ENCODE measurements at regions not wholly inside any gene's neighbourhood (a gene's known extent, or its start where the extent isn't known, plus 50 kb on each side); places are given as distances from the start of the nearest gene placed in this dataset.

GRCh38 chr3:193903966-193904365 is 232.0 kb upstream of the HES1 start:
- Histone ChIP-seq H3K4me1 (ENCODE audit: control insufficient read depth in 1 of 2, insufficient read depth in 2 of 2, low read length in 2 of 2) (no peaks in the 10 kb centered on the region), H3K9me2 (ENCODE audit: insufficient read depth) (no peaks in the 10 kb centered on the region), H3K36me3 (ENCODE audit: control insufficient read depth in 1 of 2, insufficient read depth in 2 of 2, low read length in 2 of 2) (no peaks in the 10 kb centered on the region), H3K27ac (ENCODE audit: low read depth, low read length) (no peak overlapping the region), H3K79me2 (ENCODE audit: insufficient read depth, low read length) (no peaks in the 10 kb centered on the region), H3K4me2 (ENCODE audit: low read length) (no peak overlapping the region), H3K9ac (ENCODE audit: low read length) (no peak overlapping the region), H3K9me3 (ENCODE audit: control insufficient read depth in 1 of 2, insufficient read depth in 1 of 2, low read depth in 1 of 2, low read length in 2 of 2) (peaks cover 0 to 5% of the 10 kb centered on the region in 2 experiments; a peak in 1 of 4 replicates), H2AFZ (ENCODE audit: low read depth, low read length, poor library complexity, severe bottlenecking) (no peak overlapping the region), H3K4me3 (replicated peaks in 1 of 2; ENCODE audit: low read depth in 1 of 2, low read length in 2 of 2) (no peak overlapping the region), H4K20me1 (ENCODE audit: insufficient read depth) (no peaks in the 10 kb centered on the region), H3K27me3 (ENCODE audit: insufficient read depth, low read length) (no peaks in the 10 kb centered on the region)
- TF ChIP-seq REST (IDR thresholded peaks at IDR 0.05; ENCODE audit: low read depth) (no peak), FOSL1 (IDR thresholded peaks at IDR 0.05; ENCODE audit: low read depth) (no peak), POLR2A (IDR thresholded peaks at IDR 0.05; ENCODE audit: borderline replicate concordance, extremely low read depth, insufficient read depth, insufficient read length) (no peak), ZBTB33 (IDR thresholded peaks at IDR 0.05; ENCODE audit: extremely low read depth, insufficient replicate concordance, low read length) (no peak), ZNF274 (IDR thresholded peaks at IDR 0.05; ENCODE audit: low read depth, low read length) (no peak), CBX3 (IDR thresholded peaks at IDR 0.05; ENCODE audit: low read depth) (no peak), POLR2AphosphoS5 (IDR thresholded peaks at IDR 0.05; ENCODE audit: low read depth, low read length) (no peak), JUND (IDR thresholded peaks at IDR 0.05) (no peak)
- intact Hi-C loops (cut with micrococcal nuclease) = no loop called here
- BruUV-seq (replicated peaks) = no TSS peak
- ChIA-PET POLR2A (no interaction called here), RAD21 (ENCODE audit: low non-redundant PET in 1 of 2, low total read pairs in 2 of 2, uncharacterized antibody in 2 of 2, unreplicated experiment in 2 of 2) (no interaction called here), CTCF (no interaction called here)
- no peak for ATAC-seq
- no peak for DNase-seq (ENCODE audit: low read depth, low spot score)
